Kidney tubule cell (primary cell): ENCODE measurements at regions not wholly inside any gene's neighbourhood (a gene's known extent, or its start where the extent isn't known, plus 50 kb on each side); places are given as distances from the start of the nearest gene placed in this dataset.
A peak's percentile ranks its signal among the peaks of the same experiment; 100 is the strongest.

ENCODE experiments used
- DNase-seq: peaks from one replicate; pipeline ENCODE4 v3.0.0-alpha.2; 2018; ENCODE audit warnings: low spot score

DNA sequence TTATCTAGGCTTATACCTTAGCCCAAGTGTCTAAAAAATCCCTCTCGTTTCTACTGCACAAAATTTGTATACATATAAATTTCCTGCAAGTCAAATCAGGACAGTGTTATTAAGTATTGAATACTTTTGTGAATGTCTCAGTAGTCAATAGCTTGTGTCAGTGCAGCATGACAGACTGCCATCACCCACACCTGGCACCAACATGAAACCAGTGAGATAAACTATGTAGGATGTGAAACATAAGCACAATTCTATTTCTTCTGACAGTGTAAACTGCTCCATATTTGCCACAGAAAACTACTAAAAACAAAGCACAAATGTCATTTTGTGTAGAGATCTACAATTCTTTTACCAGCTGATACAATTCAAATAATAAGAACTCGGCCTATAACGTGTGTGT, 542.1 kb upstream of the LUZP2 start:
- DNase-seq = no peak

GRCh38 chr11:23956586-23956985, 540.3 kb upstream of the LUZP2 start:
- DNase-seq = no peak

DNA sequence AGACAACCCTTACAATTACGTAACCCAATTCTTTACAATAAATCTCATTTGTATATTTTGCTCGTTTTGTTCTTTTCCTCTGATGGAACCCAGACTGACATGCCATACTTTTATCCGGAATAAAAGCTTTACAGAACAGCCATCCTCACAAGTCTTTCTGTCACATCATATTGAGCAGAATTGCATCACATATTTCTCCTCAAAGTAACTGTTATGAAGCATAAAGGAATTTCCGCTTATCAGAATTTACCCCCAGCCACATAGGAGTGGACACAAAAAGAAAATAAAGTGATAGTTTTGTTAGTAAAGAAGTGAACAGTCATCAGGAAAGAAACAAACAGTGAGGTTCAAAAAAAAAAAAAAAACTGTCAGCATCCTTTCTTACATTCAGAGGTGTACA, 539.5 kb upstream of the LUZP2 start:
- no peak for DNase-seq

GRCh38 chr11:23959462-23959861, 537.4 kb upstream of the LUZP2 start:
- no peak for DNase-seq

- no peak for DNase-seq
Observed at GRCh38 chr11:23961503-23962338, 535.1 kb upstream of the LUZP2 start.

DNA sequence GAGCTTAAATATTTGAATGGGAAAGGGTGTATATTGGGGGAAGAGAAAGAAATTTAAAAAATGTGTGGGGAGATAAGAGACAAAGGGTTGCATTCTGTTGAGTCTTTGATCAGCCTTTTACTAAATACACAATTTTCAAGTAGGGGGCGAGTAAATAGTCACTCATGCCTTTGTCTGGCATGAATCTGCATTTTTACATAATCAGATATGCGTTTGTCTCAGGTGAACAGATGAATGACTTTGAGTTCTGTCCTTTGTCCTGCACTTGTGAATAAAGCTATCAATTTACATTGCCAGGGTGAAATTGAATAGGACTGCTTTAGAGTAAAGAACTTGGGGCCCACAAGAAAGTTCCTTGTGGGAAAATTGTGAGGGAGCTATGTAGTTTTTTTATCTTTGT, 523.6 kb upstream of the LUZP2 start:
- DNase-seq = no peak

GRCh38 chr11:23974051-23974450, 522.8 kb upstream of the LUZP2 start:
- DNase-seq = no peak

DNA sequence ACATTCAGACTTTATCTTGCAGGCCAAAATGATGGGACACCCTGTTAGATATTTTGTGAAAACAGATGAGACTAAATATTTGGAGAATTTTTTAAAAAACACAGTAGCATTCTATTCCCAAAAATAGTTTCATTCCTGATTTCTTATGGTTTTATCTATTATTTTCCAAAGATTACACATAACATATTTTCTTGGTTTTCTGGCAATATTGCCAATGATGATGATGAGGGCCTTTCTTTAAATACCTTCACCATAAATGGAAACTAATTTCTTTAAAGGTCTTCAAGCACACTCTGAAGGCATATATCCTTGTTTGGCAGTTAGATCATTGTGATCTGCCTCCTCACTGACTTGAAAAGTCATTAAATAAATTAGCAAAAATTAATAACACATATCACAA, 522.3 kb upstream of the LUZP2 start:
- DNase-seq = no peak

DNA sequence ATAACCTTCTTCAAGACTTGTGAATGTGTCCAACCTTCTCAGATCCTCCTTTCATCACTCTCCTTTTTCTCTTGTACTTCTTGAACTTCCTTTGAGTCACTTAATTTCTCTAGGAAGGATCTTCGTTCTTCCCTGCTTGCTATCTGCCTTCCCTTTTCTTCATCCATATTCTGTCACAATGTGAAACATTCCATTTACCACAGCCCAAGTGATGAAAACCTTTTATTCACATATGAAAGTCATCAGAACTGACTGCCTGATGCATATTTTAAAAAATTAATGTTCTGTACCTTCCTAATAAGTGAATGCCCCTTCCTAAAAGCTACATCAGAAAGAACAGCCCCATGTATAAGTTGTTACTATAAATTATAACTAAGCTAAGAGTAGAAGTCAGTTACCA, 520.4 kb upstream of the LUZP2 start:
- no peak for DNase-seq

DNA sequence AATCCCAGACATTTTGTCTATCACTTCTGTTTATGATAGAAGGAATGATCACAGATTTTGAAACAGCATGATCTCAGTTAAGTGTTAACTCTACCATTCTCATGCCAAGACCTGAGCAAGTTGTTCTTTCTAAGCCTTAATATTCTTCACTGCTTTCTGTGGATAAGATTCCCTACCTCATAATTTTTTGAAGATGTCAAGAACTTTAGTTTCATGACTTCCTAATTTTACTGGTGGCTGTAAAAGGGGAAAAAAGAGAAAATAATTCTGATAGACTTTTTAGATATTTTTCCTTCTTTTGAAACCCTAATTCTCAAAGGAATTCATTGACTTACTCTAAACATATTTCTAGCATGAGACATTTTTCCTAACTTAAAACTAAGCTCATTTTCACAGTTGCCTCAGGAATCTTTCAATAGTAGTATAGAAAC, 520.0 kb upstream of the LUZP2 start:
- DNase-seq = peak; percentile 24

GRCh38 chr11:23988381-23989006, 508.4 kb upstream of the LUZP2 start:
- DNase-seq = no peak

GRCh38 chr11:23990346-23991164, 506.3 kb upstream of the LUZP2 start:
- DNase-seq = no peak

GRCh38 chr11:23991165-23991539, 505.7 kb upstream of the LUZP2 start:
- no peak for DNase-seq

DNA sequence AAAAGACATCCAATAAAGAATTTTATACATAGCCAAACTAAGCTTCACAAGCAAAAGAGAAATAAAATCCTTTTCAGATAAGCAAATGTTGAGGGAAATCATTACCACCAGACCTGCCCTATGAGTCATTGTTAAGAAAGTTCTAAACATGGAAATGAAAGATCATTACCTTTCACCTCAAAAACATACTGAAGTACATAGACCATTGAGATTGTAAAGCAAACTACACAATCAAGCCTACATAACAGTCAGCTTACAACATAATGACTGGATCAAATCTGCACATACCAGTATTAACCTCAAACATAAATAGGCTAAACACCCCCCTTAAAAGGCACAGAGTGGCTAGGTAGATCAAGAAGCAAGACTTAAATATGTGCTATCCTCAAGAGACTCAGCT, 501.0 kb upstream of the LUZP2 start:
- DNase-seq = no peak

DNA sequence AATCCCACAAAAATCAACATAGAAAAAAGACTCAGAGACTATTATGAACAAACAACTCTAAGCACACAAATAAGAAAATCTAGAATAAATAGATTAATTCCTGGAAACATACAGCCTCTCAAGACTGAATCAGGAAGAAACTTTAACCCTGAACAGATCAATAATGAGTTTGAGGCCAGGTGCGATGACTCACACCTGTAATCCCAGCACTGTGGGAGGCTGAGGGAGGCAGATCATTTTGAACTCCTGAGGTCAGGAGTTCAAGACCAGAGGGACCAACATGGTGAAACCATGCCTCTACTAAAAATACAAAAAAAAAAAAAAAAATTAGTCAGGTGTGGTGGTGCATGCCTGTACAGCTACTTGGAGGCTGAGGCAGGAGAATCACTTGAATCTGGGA, 499.5 kb upstream of the LUZP2 start:
- DNase-seq = no peak

DNA sequence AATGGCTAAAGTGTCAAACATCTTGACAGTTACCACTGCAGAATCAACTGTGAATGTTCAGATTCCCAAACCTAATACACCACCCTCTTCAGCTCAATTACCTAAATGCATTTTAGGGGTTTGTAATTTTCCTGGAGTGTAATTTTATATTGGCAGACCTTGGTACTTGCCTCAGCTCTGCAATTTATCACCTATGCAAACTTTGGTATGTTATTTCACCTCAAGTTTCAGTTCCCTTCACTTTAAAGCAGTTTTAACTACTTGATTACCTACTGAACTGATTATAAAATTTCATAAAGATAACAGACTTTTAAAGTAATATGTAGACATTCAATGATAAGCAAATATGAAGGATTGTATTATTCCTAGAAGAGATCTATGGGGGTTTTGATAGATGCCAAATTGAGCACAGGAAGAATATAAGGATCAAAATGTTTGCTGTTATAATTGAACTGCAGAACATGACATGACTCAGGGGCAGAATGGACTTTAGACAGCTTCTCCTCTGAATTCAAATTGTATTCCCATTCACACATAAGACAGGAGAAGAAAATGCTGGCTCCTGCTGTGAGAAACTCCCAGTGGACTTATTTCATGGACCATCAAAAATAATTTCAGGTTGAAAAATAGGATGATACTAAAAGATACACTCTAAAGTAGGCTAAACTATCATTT, 491.5 kb upstream of the LUZP2 start:
- DNase-seq = no peak

- no peak for DNase-seq
Observed at GRCh38 chr11:24043842-24044241, 453.0 kb upstream of the LUZP2 start.

DNA sequence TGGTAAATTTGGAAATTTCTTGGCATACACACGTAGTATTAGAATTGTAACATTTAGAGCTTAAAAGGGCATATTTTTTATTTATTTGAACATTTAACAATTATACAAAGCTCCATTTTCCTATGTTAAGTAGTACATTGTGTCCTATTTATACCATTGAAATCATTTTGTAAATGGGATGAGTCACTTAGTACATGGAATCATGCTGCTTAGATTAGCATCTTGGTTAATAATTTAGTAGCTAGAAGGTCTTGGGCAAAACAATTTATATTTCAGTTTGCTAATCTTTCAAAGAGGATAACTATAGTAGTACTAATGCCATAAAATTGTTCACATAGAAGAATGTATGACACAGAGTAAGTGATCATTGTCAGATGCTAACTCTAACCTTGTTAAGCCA, 450.1 kb upstream of the LUZP2 start:
- DNase-seq = no peak

- DNase-seq = no peak
Observed at GRCh38 chr11:24056051-24056450, 440.8 kb upstream of the LUZP2 start.

- DNase-seq = no peak
Observed at GRCh38 chr11:24060125-24060524, 436.7 kb upstream of the LUZP2 start.

- no peak for DNase-seq
Observed at GRCh38 chr11:24064309-24064903, 432.4 kb upstream of the LUZP2 start.

DNA sequence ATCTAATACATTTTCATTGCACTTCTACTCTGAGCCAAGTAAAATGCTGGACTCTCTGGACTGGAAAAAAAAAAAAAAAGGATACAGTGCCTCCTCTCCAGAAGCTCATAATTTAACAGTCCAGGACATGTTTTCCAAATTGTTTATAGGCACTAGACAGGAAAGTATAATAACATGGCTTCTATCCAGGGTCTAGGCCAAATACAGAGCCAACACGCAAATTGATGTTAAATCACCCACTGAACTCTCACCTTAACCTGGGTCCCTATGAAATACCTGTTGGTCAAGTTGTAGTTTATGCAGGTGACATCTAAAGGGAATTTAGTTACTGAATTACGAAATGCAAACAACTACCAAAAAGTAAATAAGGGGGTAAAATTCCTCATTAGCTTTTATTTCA, 428.7 kb upstream of the LUZP2 start:
- no peak for DNase-seq
